OCI-LY3 (cell line): ENCODE measurements at regions not wholly inside any gene's neighbourhood (a gene's known extent, or its start where the extent isn't known, plus 50 kb on each side); places are given as distances from the start of the nearest gene placed in this dataset.

Experiments
- H2AFZ ChIP-seq: fragments of 200-600, 300-600 bp; shearing (Covaris generic); 2 replicates; pipeline ENCODE4 v1.6.0; 2014; ENCODE audit warnings: antibody characterized with exemption, low read depth, low read length
- H3K27ac ChIP-seq: fragments of 200-600, 300-600 bp; sonication (generic); 2 replicates; pipeline ENCODE4 v1.5.1; 2014; ENCODE audit warnings: mild to moderate bottlenecking, low read length, moderate library complexity, mixed read lengths
- H3K27me3 ChIP-seq: fragments of 200-600, 300-600 bp; sonication (generic); 2 replicates; pipeline ENCODE4 v1.6.1; 2014; ENCODE audit warnings: low read depth, low read length, mixed read lengths
- H3K36me3 ChIP-seq: fragments of 200-600, 300-600 bp; sonication (generic); replicated peaks from 2 replicates; pipeline ENCODE3; 2014; ENCODE audit warnings: low read depth, low read length, mixed read lengths
- H3K4me1 ChIP-seq: fragments of 300-600, 200-600 bp; sonication (generic); 2 replicates; pipeline ENCODE4 v1.6.1; 2014; ENCODE audit warnings: low read length, mixed read lengths
- H3K4me2 ChIP-seq: fragments of 200-600, 300-600 bp; sonication (generic); 2 replicates; pipeline ENCODE4 v1.6.1; 2014; ENCODE audit warnings: low read length, mixed read lengths
- H3K4me3 ChIP-seq: fragments of 300-600, 200-600 bp; sonication (generic); 2 replicates; pipeline ENCODE4 v1.5.1; 2014; ENCODE audit warnings: antibody characterized with exemption, mild to moderate bottlenecking, low read length, moderate library complexity
- H3K79me2 ChIP-seq: fragments of 300-600, 200-600 bp; shearing (Covaris generic); 2 replicates; pipeline ENCODE4 v1.6.1; 2014; ENCODE audit warnings: mild to moderate bottlenecking, low read length, mixed read lengths
- H3K9ac ChIP-seq: fragments of 300-600, 200-600 bp; shearing (Covaris generic); 2 replicates; pipeline ENCODE4 v1.6.0; 2014; ENCODE audit warnings: mild to moderate bottlenecking, low read length, moderate library complexity
- H3K9me3 ChIP-seq: fragments of 200-600, 300-600 bp; shearing (Covaris generic); 2 replicates; pipeline ENCODE4 v1.6.1; 2014; ENCODE audit warnings: low read length, mixed read lengths; ENCODE audit not compliant: insufficient read depth
- H4K20me1 ChIP-seq: fragments of 200-600, 300-600 bp; sonication (generic); 2 replicates; pipeline ENCODE4 v1.6.1; 2016; ENCODE audit warnings: low read length, mixed read lengths; ENCODE audit not compliant: insufficient read depth
- CTCF ChIP-seq: fragments of 200-600, 300-600 bp; sonication (generic); IDR thresholded peaks from 2 replicates; pipeline ENCODE4 v1.5.1; 2014; ENCODE audit warnings: antibody characterized with exemption, low read length, low read depth
- EZH2phosphoT487 ChIP-seq: fragments of 200-600 bp; shearing (Covaris generic); IDR thresholded peaks from 2 replicates; pipeline ENCODE4 v1.6.1; 2018; ENCODE audit warnings: antibody characterized with exemption, mixed run types, low read depth

GRCh38 chr2:235283246-235283645 lies 210.6 kb upstream of the AGAP1 start:
- Histone ChIP-seq H4K20me1 (no peaks in the 10 kb centered on the region), H3K9ac (no peak overlapping the region), H3K27me3 (no peaks in the 10 kb centered on the region), H3K27ac (no peak overlapping the region), H3K9me3 (no peaks in the 10 kb centered on the region), H3K79me2 (no peaks in the 10 kb centered on the region), H3K36me3 (no peaks in the 10 kb centered on the region), H3K4me2 (no peak overlapping the region), H2AFZ (no peak overlapping the region), H3K4me1 (no peaks in the 10 kb centered on the region), H3K4me3 (no peak overlapping the region)
- TF ChIP-seq EZH2phosphoT487 (no peak), CTCF (no peak)

GRCh38 chr2:235286622-235287374 lies 207.0 kb upstream of the AGAP1 start:
- Histone ChIP-seq H2AFZ (no peak overlapping the region), H3K9me3 (no peaks in the 10 kb centered on the region), H3K27ac (no peak overlapping the region), H3K4me2 (no peak overlapping the region), H3K4me1 (no peaks in the 10 kb centered on the region), H3K4me3 (no peak overlapping the region), H3K36me3 (no peaks in the 10 kb centered on the region), H3K79me2 (no peaks in the 10 kb centered on the region), H3K9ac (no peak overlapping the region), H4K20me1 (no peaks in the 10 kb centered on the region), H3K27me3 (no peaks in the 10 kb centered on the region)
- no peak for TF ChIP-seq EZH2phosphoT487
- no peak for TF ChIP-seq CTCF

GRCh38 chr2:235287375-235287733 lies 206.5 kb upstream of the AGAP1 start:
- no peaks in the 10 kb centered on the region for H3K4me1 ChIP-seq
- H2AFZ ChIP-seq, result no peak overlapping the region
- no peaks in the 10 kb centered on the region for H3K9me3 ChIP-seq
- no peak overlapping the region for H3K4me2 ChIP-seq
- H3K9ac ChIP-seq, result no peak overlapping the region
- H3K27me3 ChIP-seq, result no peaks in the 10 kb centered on the region
- no peak overlapping the region for H3K27ac ChIP-seq
- H3K79me2 ChIP-seq, result no peaks in the 10 kb centered on the region
- H3K4me3 ChIP-seq, result no peak overlapping the region
- H3K36me3 ChIP-seq, result no peaks in the 10 kb centered on the region
- no peaks in the 10 kb centered on the region for H4K20me1 ChIP-seq
- no peak for TF ChIP-seq CTCF
- TF ChIP-seq EZH2phosphoT487, result no peak

GRCh38 chr2:235291461-235291860 lies 202.4 kb upstream of the AGAP1 start:
- Histone ChIP-seq H3K27me3 (no peaks in the 10 kb centered on the region), H3K9me3 (no peaks in the 10 kb centered on the region), H3K4me3 (no peak overlapping the region), H3K36me3 (no peaks in the 10 kb centered on the region), H4K20me1 (no peaks in the 10 kb centered on the region), H3K79me2 (no peaks in the 10 kb centered on the region), H3K9ac (no peak overlapping the region), H3K4me1 (no peaks in the 10 kb centered on the region), H2AFZ (no peak overlapping the region), H3K4me2 (no peak overlapping the region), H3K27ac (no peak overlapping the region)
- TF ChIP-seq CTCF (no peak), EZH2phosphoT487 (no peak)
